Loucy (cell line): ENCODE measurements at regions not wholly inside any gene's neighbourhood (a gene's known extent, or its start where the extent isn't known, plus 50 kb on each side); places are given as distances from the start of the nearest gene placed in this dataset.

Source experiments
- H2AFZ ChIP-seq: fragments of 200-600 bp; sonication (generic); 2 replicates; pipeline ENCODE4 v1.6.0; 2016; ENCODE audit warnings: antibody characterized with exemption, mild to moderate bottlenecking, low read length, moderate library complexity
- H3F3A ChIP-seq: fragments of 200-600 bp; 2 replicates; pipeline ENCODE4 v1.6.0; 2016; ENCODE audit warnings: antibody characterized with exemption, low read depth, mild to moderate bottlenecking
- H3K27me3 ChIP-seq: fragments of 200-600 bp; sonication (generic); 2 replicates; pipeline ENCODE4 v1.6.1; 2014; ENCODE audit warnings: low read length, mild to moderate bottlenecking; ENCODE audit not compliant: insufficient read depth, poor library complexity, severe bottlenecking
- H3K36me3 ChIP-seq: fragments of 200-600 bp; sonication (generic); 2 replicates; pipeline ENCODE4 v1.6.1; 2016; ENCODE audit warnings: low read length; ENCODE audit not compliant: insufficient read depth
- H3K4me1 ChIP-seq: fragments of 200-600 bp; sonication (generic); 2 replicates; pipeline ENCODE4 v1.5.1; 2014; ENCODE audit warnings: low read length, mild to moderate bottlenecking; ENCODE audit not compliant: insufficient read depth, poor library complexity, severe bottlenecking
- H3K4me2 ChIP-seq: fragments of 200-600 bp; sonication (generic); 2 replicates; pipeline ENCODE4 v1.6.0; 2014; ENCODE audit warnings: antibody characterized with exemption, low read length, low read depth, mild to moderate bottlenecking; ENCODE audit not compliant: poor library complexity, severe bottlenecking
- H3K4me3 ChIP-seq: fragments of 200-600 bp; sonication (generic); 2 replicates; pipeline ENCODE4 v1.5.1; 2014; ENCODE audit warnings: low read length, mild to moderate bottlenecking, mixed read lengths; ENCODE audit not compliant: poor library complexity, severe bottlenecking
- H3K79me2 ChIP-seq: fragments of 200-600 bp; sonication (generic); 2 replicates; pipeline ENCODE4 v1.6.1; 2014; ENCODE audit warnings: low read length; ENCODE audit not compliant: insufficient read depth
- H3K9ac ChIP-seq: fragments of 200-600 bp; sonication (generic); 2 replicates; pipeline ENCODE4 v1.6.0; 2014; ENCODE audit warnings: mild to moderate bottlenecking, low read depth, low read length, moderate library complexity; ENCODE audit not compliant: poor library complexity, severe bottlenecking
- H3K9me2 ChIP-seq: fragments of 200-600 bp; sonication (generic); replicated peaks from 2 replicates; pipeline ENCODE4 v1.6.1; 2016; ENCODE audit warnings: low read depth, low read length, mixed read lengths
- H3K9me3 ChIP-seq: fragments of 200-600 bp; sonication (generic); 2 replicates; pipeline ENCODE4 v1.6.1; 2014; ENCODE audit warnings: mild to moderate bottlenecking, antibody characterized with exemption, low read length, low read depth; ENCODE audit not compliant: insufficient read depth
- H4K20me1 ChIP-seq: fragments of 200-600 bp; sonication (generic); 2 replicates; pipeline ENCODE4 v1.6.0; 2014; ENCODE audit warnings: antibody characterized with exemption, low read length, mild to moderate bottlenecking; ENCODE audit not compliant: insufficient read depth, poor library complexity, severe bottlenecking
- EZH2phosphoT487 ChIP-seq: fragments of 200-600 bp; IDR thresholded peaks from 2 replicates; pipeline ENCODE4 v1.6.1; 2018; ENCODE audit warnings: antibody characterized with exemption, mild to moderate bottlenecking, moderate library complexity, borderline replicate concordance
- TF ChIP-seq, protein P1 (sequence below): fragments of 200-600 bp; sonication (generic); conservative IDR thresholded peaks from 2 replicates; pipeline ENCODE4 v1.5.1; 2014; ENCODE audit warnings: mild to moderate bottlenecking, antibody characterized with exemption, low read length

DNA sequence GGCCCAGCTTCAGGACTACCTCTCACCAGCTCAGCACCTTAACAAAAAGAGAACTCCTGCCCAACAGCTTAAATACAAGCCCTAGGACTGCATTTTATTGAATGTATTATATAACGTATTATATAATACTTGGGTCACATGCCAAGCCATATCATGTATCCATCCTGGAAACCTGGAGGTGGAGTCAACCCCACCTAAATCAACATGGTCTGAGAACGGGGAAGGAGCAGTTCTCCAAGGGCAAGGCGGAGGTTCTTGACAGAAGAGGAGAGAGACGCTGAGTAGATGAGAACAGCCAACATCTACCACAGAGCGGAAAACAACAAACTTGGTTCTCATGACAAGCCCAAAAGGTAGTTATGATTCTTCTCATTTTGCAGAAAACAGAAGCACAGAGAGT lies 163.4 kb downstream of the FGF18 start:
- Histone ChIP-seq H2AFZ (no peak overlapping the region), H3K36me3 (no peaks in the 10 kb centered on the region), H3K4me2 (no peak overlapping the region), H3K4me1 (no peaks in the 10 kb centered on the region), H3K9me3 (no peaks in the 10 kb centered on the region), H3K4me3 (no peak overlapping the region), H4K20me1 (no peaks in the 10 kb centered on the region), H3K9me2 (no peaks in the 10 kb centered on the region), H3K79me2 (no peaks in the 10 kb centered on the region), H3F3A (no peaks in the 10 kb centered on the region), H3K9ac (no peak overlapping the region), H3K27me3 (no peaks in the 10 kb centered on the region)
- TF ChIP-seq, protein P1, sequence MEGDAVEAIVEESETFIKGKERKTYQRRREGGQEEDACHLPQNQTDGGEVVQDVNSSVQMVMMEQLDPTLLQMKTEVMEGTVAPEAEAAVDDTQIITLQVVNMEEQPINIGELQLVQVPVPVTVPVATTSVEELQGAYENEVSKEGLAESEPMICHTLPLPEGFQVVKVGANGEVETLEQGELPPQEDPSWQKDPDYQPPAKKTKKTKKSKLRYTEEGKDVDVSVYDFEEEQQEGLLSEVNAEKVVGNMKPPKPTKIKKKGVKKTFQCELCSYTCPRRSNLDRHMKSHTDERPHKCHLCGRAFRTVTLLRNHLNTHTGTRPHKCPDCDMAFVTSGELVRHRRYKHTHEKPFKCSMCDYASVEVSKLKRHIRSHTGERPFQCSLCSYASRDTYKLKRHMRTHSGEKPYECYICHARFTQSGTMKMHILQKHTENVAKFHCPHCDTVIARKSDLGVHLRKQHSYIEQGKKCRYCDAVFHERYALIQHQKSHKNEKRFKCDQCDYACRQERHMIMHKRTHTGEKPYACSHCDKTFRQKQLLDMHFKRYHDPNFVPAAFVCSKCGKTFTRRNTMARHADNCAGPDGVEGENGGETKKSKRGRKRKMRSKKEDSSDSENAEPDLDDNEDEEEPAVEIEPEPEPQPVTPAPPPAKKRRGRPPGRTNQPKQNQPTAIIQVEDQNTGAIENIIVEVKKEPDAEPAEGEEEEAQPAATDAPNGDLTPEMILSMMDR = no peak
- no peak for TF ChIP-seq EZH2phosphoT487

DNA sequence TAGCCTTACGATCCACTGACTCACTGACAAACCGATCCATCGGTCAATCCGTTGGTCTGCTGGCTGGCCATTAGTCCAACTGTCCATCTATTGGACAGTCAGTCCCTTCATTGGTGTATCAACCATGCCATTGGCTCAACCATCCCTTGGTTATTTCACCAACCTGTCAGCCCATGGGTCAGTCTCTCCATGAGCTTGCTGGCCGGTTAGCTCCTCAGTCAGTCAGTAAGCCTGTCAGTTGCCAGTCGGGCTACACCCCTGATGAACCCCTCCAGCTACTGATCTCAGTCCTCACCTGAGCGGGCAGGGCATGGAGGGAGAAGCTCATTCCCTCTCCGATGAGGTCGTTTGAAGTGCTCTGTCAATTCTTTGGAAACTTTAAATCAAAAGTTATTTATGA lies 166.5 kb downstream of the FGF18 start:
- no peaks in the 10 kb centered on the region for H3K4me1 ChIP-seq
- H3K27me3 ChIP-seq = no peaks in the 10 kb centered on the region
- no peaks in the 10 kb centered on the region for H3F3A ChIP-seq
- no peak for TF ChIP-seq EZH2phosphoT487
- no peak overlapping the region for H3K9ac ChIP-seq
- no peaks in the 10 kb centered on the region for H3K9me2 ChIP-seq
- no peaks in the 10 kb centered on the region for H3K79me2 ChIP-seq
- no peaks in the 10 kb centered on the region for H3K9me3 ChIP-seq
- no peak overlapping the region for H3K4me2 ChIP-seq
- H2AFZ ChIP-seq = no peak overlapping the region
- no peaks in the 10 kb centered on the region for H3K36me3 ChIP-seq
- H4K20me1 ChIP-seq = no peaks in the 10 kb centered on the region
- no peak overlapping the region for H3K4me3 ChIP-seq

DNA sequence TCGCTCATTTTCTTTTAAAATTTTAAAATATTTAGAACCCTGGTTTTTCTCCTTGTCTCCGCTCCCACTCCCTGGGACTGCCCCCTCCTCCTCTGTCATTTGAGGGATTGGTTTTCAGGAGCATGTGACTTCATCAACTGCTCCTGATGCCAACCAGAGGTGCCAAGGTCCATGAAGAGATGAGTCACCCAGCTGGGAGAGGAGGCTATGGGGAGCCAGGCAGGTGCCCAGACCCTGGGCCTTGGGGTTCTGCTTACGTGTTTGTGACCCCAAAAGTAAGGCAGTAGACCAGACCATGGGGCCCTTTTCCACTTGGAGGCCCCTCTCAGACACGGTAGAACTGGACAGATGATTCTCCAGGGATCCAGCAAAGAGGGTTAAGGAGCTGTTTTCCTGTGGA lies 167.0 kb downstream of the FGF18 start:
- no peak overlapping the region for H3K4me3 ChIP-seq
- no peaks in the 10 kb centered on the region for H3K79me2 ChIP-seq
- no peaks in the 10 kb centered on the region for H3K4me1 ChIP-seq
- H4K20me1 ChIP-seq = no peaks in the 10 kb centered on the region
- no peak overlapping the region for H2AFZ ChIP-seq
- no peaks in the 10 kb centered on the region for H3K27me3 ChIP-seq
- no peaks in the 10 kb centered on the region for H3K9me3 ChIP-seq
- no peak overlapping the region for H3K9ac ChIP-seq
- H3K4me2 ChIP-seq = no peak overlapping the region
- no peaks in the 10 kb centered on the region for H3K36me3 ChIP-seq
- no peaks in the 10 kb centered on the region for H3K9me2 ChIP-seq
- TF ChIP-seq EZH2phosphoT487 = no peak
- no peaks in the 10 kb centered on the region for H3F3A ChIP-seq

DNA sequence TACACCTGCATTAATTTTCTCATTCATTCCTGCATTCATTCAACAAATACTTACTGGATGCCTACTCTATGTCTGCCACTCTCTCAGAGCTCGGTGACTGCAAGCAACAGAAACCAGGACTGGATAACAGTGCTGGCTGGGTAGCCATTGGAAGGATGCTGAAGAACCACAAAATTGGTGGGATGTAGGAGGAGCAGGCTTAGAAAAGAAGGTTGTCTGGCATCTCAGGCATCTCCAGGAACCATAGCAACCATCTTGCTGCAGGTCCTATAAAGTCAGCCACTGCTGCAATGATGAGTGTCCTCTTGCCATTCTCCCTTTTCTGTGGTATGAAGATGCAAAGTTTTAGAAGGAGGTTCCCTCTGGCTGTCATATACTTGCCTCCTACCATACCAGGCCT lies 168.6 kb downstream of the FGF18 start:
- Histone ChIP-seq H3K27me3 (no peaks in the 10 kb centered on the region), H2AFZ (no peak overlapping the region), H3K9me3 (no peaks in the 10 kb centered on the region), H3K9me2 (no peaks in the 10 kb centered on the region), H3K4me1 (no peaks in the 10 kb centered on the region), H3F3A (no peaks in the 10 kb centered on the region), H4K20me1 (no peaks in the 10 kb centered on the region), H3K4me3 (no peak overlapping the region), H3K4me2 (no peak overlapping the region), H3K79me2 (no peaks in the 10 kb centered on the region), H3K36me3 (no peaks in the 10 kb centered on the region), H3K9ac (no peak overlapping the region)
- TF ChIP-seq EZH2phosphoT487 = no peak
- TF ChIP-seq, protein P1 = no peak
